Choroid plexus epithelial cell (primary cell): ENCODE measurements at regions not wholly inside any gene's neighbourhood (a gene's known extent, or its start where the extent isn't known, plus 50 kb on each side); places are given as distances from the start of the nearest gene placed in this dataset.
"Not testable (repeated sequence)": the region's sequence is repeated elsewhere in the genome, so short reads cannot be mapped to it uniquely, and the experiment has no call there.

Experiments
- DNase-seq: peaks from one replicate; pipeline ENCODE4 v3.0.0-alpha.2; 2010; ENCODE audit warnings: low read depth
- H3K4me3 ChIP-seq: 2 replicates; pipeline ENCODE4 v1.5.1; 2011; ENCODE audit warnings: low read depth, mild to moderate bottlenecking, control low read depth, low read length, moderate library complexity
- CTCF ChIP-seq: conservative IDR thresholded peaks from 2 replicates; pipeline ENCODE4 v1.5.1; 2011; ENCODE audit warnings: low read depth, mild to moderate bottlenecking, control low read depth, inconsistent platforms, low read length, moderate library complexity

GRCh38 chr9:93761822-93762221 lies 185.4 kb downstream of the PHF2 start:
- DNase-seq: no peak
- no peak for TF ChIP-seq CTCF
- no peak overlapping the region for H3K4me3 ChIP-seq

- no peak overlapping the region for H3K4me3 ChIP-seq
- no peak for DNase-seq
- TF ChIP-seq CTCF: no peak
These were observed 173.7 kb downstream of the PHF2 start for GRCh38 chr9:93750045-93750444.

- not testable (repeated sequence) for DNase-seq, H3K4me3 ChIP-seq
These were observed 172.4 kb downstream of the PHF2 start for GRCh38 chr9:93748827-93749226.

GRCh38 chr9:93731963-93732362 lies 155.6 kb downstream of the PHF2 start:
- no peak overlapping the region for H3K4me3 ChIP-seq
- no peak for DNase-seq
- TF ChIP-seq CTCF: no peak

- DNase-seq: no peak
- no peak for TF ChIP-seq CTCF
- H3K4me3 ChIP-seq: no peak overlapping the region
These were observed 154.3 kb downstream of the PHF2 start for GRCh38 chr9:93730648-93731047.

GRCh38 chr9:93730217-93730616 lies 153.8 kb downstream of the PHF2 start:
- no peak overlapping the region for H3K4me3 ChIP-seq
- no peak for TF ChIP-seq CTCF
- no peak for DNase-seq
